HG03469 (cell line): ENCODE measurements at regions not wholly inside any gene's neighbourhood (a gene's known extent, or its start where the extent isn't known, plus 50 kb on each side); places are given as distances from the start of the nearest gene placed in this dataset.
"Not testable (repeated sequence)": the region's sequence is repeated elsewhere in the genome, so short reads cannot be mapped to it uniquely, and the experiment has no call there.

Experiments used
- ATAC-seq: cut with Tn5 transposase; IDR thresholded peaks from one replicate; pipeline ENCODE4 v1.9.1; 2021; ENCODE audit warnings: mild to moderate bottlenecking, moderate library complexity, moderate number of reproducible peaks; ENCODE audit not compliant: unreplicated experiment

DNA sequence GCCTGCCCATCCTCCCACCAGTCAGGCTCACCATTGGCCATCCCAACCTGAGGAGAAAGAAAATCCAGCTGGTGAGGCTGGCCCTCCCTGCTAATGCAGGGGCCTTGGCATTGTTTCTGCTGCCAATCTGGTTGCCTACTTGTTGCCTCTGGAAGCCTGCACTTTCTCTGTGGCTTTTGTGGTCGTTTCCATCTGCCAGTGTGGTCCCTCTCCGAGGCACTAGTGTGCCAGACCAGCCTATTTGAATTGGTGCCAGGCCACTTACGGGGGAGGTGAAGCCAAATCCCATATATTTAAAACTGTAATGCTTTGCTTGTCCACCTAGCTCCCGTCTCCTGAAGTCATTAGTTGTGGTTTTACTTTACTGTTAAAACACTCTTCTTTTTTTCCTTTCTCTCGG lies 213.4 kb upstream of the ADAMTSL1 start:
- no peak for ATAC-seq

DNA sequence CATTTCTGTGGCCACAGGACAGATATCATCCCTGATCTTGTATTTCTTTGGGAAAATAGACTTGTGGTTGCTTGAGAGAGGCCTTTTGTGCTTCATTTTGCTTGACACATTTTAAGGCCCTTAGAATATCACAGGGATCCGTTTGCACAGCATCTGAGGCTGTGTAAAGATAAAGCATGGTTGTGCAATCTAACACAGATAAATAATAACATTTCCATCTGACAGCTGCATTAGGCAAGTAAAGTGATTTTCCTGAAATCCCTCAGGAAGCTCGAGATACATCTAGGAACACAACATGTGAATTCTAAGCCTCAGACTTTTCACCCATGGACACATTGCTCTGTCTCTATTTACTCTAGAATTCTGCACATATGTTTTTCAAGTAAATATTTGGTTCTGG lies 212.8 kb upstream of the ADAMTSL1 start:
- ATAC-seq: no peak

DNA sequence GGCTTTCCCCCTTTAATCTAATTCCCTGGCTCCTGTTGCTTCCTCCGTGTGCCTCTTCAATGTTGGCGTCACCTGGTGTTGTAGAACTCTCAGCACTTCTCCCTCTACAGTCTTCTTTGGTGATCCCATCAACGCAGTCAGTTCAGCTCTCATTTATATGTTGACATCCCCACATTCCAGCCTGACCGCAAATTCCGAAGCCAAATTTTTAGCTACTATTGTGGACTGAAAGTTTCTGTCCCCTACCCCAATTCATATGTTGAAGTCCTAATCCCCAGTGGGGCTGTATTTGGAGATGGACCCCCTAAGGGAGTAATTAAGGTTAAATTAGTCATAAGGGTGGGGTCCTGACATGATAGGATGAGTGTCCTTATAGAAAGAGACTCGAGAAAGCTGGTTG lies 210.6 kb upstream of the ADAMTSL1 start:
- no peak for ATAC-seq

DNA sequence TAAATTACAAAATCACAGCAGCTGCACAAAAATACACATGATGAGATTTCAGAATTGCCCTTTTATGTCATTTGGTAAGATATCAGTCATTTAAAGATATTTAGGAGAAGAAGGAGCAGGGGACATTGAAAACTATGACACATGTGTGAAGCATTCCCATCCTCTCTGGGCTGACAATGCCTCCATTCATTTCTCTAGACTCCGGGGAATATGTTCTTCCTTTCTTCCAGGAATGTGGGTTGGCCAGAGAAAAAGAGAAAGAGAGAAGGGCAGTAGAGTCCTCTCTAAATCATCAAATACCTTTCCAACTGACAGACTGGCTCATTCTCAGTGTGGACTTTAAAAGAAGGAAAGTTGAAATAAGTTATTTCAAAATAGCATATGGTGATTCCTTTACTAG lies 205.6 kb upstream of the ADAMTSL1 start:
- ATAC-seq: no peak

DNA sequence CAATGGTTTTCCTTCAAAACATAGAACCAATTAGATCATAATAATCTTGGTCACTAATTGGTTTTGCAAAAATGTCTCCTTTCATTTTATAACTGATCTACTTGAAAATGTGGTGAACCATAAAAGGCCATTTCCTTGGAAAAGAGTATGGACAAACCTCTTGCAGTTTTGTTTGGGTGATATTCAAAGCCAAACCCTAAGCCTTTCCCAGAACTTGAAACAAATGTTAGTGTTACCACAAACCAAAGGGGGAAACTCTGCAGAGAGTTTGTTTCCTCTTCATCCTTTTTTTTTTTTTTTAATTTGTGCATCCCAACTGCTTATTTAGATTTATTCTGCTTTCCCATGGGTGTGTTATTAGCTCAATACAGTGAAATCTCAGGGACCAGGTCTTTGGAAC lies 204.4 kb upstream of the ADAMTSL1 start:
- ATAC-seq: no peak

DNA sequence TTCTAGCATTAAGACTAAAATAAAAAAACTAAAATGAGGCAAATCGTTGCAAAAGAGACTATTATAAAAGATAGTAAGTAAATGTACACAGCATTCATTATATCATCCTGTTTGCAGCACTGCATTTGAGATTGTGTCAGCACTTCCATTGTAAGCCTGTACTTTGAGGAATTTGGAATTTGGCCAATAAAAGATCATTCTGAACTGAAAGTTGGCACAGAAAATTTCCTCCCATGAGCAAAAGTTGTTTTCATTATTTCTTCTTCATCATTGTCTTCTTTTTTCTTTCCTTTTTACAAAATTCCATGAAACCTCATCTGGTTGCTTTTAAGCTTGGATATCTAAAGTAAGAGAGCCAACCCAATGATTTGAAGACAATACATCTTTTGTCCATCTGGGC lies 199.3 kb upstream of the ADAMTSL1 start:
- ATAC-seq: no peak

DNA sequence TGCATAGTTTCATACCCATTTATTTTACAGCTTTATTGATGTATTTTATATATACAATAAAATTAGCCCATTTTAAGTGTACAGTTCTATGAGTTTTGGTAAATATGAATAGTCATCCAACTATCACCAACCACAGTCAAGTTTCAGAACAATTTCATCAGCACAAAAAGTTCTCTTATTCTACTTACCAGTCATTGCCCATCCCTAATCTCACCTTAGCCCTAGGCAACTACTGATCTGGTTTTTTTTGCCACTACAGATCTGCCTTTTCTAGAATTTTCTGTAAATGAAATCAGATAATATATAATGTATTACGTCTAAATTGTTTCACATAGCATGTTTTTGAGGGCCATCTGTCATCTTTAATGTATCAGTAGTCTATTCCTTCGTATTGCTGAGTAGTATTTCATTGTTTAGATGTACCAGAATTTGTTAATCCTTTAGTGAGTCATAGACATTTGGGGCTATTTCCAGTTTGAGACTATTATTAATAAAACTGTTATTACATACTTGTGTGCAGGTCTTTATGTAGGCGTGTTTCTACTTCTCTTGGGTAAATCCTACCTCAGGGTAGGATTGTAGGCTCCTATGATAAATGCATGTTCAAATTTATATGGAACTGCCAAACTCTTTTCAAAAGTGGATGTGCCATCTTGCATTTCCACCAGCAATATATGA lies 198.5 kb upstream of the ADAMTSL1 start:
- ATAC-seq: no peak

DNA sequence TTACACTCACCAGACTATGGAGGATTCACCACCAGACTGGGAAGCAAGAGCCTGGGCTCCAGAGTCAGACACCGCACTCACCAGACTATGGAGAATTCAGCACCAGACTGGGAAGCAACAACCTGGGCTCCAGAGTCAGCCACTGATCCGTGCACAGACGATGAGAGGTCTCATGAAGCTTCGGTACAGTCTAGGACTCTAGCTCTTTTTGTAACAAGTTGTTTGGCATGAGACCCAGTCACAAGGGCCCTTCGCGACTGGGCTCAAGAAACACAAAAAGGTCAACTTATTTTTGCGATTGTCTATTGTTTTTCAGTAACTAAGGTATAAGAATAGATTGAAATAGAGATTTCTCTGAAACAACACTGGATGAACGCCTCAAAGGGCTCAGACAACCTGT lies 192.7 kb upstream of the ADAMTSL1 start:
- no peak for ATAC-seq

DNA sequence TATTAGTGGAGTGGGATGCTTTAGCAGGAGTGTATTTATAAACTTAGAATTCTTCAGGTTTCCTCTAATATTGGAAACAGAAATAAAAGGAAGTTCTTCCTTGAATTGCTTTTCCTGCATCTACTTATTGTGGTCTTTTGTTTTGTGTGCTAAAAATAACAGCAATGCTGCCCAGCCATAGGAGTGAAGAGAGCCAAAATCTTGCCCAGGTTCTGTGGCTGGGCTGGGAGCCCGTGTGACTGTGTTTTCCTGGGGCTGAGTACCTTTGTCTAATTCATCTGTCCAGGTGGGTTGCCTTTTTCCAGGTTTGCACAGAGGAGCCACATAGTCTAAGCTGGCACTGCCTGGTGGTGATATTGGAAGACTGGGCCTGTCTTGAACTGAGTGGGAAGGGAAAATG lies 179.7 kb upstream of the ADAMTSL1 start:
- no peak for ATAC-seq

DNA sequence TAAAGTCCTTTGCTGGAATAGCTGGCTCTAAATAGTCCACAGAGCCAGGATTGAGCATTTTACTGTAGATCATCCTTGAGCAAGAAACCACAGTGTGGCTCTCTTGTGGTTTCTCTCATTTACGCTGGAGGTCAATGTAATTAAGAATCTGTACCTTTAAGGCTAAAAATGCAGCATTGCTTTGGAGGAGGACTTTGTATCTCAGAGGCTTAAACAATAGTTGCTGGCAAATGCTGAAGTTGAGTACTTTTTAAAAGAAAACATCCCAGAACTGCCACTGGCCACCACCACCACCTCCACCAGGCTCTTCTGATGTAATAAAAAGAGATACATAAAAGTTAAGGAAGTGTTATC lies 177.3 kb upstream of the ADAMTSL1 start:
- ATAC-seq: no peak

DNA sequence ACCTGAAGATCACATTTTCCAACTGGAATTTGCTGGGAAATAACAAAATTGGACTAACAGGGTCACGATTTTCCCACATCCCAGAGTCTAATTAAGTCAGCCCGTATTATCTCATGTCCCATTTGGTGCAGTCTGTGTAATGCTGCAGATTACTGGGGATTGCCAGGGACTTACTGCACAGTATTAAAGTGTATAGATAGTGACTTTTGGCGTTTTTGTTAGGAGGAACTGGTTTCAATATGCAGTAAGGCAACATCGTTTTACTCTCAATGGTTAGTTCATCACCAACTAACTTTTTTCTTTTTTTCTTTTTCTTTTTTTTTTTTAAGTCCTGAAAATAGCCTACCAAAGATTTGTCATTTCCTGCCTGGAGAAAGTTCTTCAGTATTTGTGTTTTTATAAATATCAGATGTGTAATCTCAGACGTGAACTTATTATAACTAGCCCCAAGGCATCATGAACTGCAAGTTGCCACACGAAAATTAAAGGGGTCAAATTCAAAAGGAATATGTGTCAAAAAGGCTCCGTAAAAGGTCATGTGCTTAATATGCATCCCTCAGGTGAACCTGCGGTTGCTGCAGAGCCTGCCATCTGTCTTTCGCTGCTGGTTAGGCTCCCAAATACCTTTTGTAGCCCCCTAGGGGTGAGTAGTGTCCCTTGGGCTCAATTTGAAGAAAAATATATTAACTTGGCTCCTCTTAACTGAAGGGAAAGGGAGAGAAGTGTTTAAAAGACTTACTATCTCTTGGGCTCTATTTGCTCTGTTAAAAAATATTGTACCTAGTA lies 176.7 kb upstream of the ADAMTSL1 start:
- no peak for ATAC-seq

DNA sequence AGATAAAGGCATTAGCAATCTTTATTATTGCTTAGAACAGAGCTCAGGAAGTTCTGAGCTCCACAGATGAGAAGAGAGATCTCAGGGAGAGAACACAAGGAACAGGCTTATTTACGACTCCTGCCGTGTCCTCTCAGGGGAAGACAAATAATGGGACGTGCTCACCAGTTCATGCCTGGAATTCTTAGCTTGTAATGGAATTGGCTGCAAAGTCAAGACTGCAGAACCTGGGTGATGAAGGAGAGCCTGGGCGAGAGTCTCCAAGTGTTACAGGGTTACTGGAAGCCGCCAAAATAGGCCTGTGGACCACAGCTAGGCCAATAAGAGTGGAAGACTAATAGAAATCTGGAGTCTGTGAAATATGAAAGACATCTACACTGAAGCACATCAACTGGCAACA lies 174.5 kb upstream of the ADAMTSL1 start:
- no peak for ATAC-seq

DNA sequence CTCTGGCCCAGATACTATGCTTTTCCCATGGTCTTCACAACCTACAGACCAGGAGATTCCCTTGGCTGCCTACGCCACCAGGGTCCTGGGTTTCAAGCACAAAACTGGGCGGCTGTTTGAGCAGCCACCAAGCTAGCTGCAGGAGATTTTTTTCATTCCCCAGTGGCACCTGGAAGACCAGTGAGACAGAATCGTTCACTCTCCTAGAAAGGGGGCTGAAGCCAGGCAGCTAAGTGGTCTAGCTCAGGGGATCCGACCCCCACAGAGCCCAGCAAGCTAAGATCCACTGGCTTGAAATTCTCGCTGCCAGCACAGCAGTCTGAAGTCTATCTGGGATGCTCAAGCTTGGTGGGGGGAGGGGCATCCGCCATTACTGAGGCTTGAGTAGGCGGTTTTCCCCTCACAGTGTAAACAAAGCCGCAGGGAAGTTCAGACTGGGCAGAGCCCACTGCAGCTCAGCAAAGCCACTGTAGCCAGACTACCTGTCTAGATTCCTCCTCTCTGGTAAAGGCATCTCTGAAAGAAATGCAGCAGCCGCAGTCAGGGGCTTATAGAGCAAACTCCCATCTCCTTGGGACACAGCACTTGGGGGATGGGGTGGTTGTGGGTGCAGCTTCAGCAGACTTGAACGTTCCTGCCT lies 168.7 kb upstream of the ADAMTSL1 start:
- ATAC-seq: not testable (repeated sequence)

DNA sequence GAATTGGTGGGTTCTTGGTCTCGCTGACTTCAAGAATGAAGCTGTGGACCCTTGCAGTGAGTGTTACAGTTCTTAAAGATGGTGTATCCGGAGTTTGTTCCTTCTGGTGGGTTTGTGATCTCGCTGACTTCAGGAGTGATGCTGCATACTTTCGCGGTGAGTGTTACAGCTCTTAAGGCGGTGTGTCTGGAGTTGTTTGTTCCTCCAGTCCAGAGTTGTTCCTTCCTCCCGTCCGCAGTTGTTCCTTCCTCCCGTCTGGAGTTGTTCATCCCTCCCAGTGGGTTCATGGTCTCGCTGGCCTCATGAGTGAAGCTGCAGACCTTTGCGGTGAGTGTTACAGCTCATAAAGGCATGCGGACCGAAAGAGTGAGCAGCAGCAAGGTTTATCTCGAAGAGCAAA lies 159.6 kb upstream of the ADAMTSL1 start:
- ATAC-seq: no peak

DNA sequence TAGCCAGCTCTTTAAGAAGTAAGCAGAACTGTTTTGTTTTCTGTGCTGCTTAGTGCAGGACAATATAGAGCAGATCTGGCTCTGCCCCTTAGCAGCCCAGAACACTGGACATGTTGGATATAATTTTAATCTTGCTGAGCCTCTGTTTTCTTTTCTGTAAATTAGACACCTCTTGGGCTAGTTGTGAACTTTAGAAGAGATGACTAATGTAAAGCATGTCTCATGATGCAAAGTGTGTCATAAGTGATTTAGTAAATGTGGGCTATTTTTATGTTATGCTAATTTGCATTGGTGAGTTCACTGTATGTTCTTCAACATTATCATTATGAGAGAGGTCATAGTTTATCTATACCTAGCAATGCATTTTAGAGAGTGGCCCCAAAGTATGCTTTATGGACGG lies 156.1 kb upstream of the ADAMTSL1 start:
- no peak for ATAC-seq

DNA sequence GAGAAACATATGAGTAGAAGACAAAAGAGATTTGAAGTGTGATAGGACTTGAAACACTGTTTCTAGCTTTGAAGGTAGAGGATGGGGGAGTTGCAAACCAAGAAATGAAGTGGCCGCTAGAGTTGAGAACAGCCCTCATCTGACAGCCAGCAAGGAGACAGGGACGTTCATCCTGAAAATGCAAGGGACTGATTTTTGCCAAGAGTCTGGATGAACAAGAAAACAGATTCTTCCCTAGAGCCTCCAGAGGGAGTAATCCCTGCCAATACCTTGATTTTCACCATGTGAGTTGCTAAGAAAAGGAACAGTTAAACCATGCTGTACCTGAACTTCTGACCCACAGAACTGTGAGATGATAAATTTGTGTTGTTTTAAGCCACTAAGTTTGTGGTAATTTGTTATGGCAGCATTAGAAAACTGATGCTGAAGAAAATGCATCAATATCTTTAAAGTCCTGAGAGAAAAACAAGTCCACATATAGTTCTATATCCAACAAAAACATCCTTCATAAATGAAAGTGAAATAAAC lies 154.0 kb upstream of the ADAMTSL1 start:
- no peak for ATAC-seq

DNA sequence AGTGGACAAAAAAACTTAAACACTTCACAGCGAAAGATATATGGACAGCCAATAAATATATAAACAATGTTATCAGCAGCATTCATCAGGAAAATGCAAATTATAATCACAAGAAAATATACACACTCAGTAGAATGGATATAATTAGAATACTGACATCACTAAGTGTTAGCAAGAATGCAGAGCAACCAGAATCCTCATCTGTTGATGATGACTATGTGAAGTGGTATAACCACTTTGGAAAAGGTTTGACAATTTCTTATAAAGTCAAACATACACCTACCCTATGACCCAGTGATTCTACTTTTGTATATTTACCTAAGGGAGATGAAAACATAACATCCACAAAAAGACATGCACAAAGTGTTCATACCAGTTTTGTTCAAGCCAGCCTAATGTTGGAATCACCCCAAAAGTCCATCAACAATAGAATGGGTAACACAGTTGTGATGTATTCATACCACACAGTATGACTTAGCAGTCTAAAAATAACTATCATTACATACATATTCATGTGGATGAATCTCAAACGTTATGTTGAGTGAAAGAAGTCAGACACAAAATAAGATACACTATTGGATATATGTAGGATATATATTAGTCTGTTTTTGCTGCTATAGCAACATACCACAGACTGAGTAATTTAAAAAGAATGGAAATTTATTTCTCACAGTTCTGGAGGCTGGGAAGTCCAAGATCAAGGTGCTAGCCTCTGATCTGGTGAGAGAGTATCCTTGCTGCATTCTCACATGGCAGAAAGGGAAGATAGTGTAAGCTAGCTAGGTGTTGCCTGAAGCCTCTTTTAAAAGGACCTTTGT lies 148.8 kb upstream of the ADAMTSL1 start:
- ATAC-seq: no peak

DNA sequence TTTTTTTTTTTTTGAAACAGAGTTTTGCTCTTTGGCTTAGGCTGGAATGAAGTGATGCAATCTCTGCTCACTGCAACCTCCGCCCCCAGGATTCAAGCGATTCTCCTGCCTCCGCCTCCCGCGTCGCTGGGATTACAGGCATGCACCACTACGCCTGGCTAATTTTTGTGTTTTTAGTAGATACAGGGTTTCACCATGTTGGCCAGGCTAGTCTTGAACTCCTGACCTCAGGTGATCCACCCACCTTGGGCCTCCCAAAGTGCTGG lies 148.3 kb upstream of the ADAMTSL1 start:
- ATAC-seq: not testable (repeated sequence)

DNA sequence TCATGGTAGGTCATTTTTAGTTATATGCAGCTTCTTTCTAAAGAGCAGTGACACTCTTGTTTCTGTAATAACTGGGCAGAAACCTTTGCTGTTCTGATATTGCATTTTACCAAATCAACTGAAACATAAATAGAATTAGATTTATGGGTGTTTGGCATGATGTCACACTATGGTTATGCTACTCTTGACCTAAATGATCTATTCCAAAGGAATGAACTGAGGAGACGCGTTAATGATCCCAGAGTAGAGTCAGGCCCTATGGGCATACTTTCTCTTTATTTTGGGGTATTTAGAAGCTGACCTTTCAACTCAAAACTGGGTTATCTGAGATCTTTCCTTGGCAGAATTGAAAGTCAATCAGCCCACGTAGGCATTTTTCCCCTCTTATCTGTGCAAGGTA lies 146.8 kb upstream of the ADAMTSL1 start:
- no peak for ATAC-seq

DNA sequence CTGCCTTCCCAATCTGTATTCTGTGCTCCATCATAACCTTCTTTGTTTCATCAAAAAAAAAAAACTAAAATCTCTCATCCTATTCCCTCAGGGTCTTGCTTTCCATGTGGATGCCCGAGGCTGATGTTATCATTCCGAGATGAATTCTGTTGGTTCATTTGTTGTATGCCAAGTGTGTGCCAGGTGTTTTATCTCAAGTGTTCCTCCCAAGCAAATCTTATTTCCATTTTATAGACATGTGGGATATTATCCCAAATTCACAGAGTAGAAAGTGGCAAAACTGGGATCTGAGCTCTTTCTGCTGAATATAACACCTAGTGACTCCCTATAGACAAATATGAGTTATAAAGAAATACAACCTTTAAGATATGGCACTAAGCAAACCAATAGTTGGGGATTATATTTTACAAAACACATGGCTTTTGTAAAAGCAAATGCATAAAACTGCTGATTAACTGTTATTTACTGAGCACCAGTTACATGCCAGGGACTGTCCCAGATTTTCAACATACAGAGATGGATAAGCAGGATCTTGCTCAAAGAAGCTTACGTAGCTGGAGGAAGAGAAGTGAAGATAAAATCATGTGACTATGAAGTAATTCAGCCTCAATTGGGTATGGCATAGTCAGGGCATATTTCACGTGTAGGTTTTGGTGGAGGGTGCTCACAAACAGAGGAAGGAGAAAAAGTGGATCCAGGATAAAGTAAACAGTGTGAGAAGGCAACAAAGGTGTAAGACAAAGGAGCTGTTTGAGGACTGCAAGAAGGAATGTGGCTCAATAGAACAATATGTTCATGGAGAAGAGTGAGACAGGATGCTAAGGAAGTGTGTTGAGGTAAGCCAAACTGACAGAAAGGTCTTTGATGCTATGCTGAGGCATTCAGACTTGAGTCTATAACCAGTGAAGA lies 143.3 kb upstream of the ADAMTSL1 start:
- no peak for ATAC-seq
